H9 (cell line): ENCODE measurements at regions not wholly inside any gene's neighbourhood (a gene's known extent, or its start where the extent isn't known, plus 50 kb on each side); places are given as distances from the start of the nearest gene placed in this dataset.

Experiments used
- DNase-seq: peaks from one replicate; pipeline ENCODE4 v3.0.0-alpha.2; 2017
- H2AFZ ChIP-seq: one replicate; pipeline ENCODE4 v1.6.1; 2013; ENCODE audit warnings: mild to moderate bottlenecking, low read length, control low read depth, moderate library complexity
- H2AK5ac ChIP-seq: 2 replicates; pipeline ENCODE4 v1.6.1; 2013; ENCODE audit warnings: low read length, control low read depth, mixed read lengths; ENCODE audit not compliant: insufficient read length
- H2BK120ac ChIP-seq: one replicate; pipeline ENCODE4 v1.6.1; 2013; ENCODE audit warnings: low read depth, mild to moderate bottlenecking, low read length, control low read depth, inconsistent platforms; ENCODE audit not compliant: poor library complexity, severe bottlenecking
- H2BK12ac ChIP-seq: 2 replicates; pipeline ENCODE4 v1.6.1; 2013; ENCODE audit warnings: low read length, control low read depth, mixed read lengths, low read depth; ENCODE audit not compliant: insufficient read length
- H2BK15ac ChIP-seq: 2 replicates; pipeline ENCODE4 v1.6.1; 2013; ENCODE audit warnings: low read depth, low read length, control low read depth
- H2BK20ac ChIP-seq: one replicate; pipeline ENCODE4 v1.6.1; 2013; ENCODE audit warnings: low read depth, mild to moderate bottlenecking, low read length, control low read depth, inconsistent platforms; ENCODE audit not compliant: poor library complexity, severe bottlenecking
- H2BK5ac ChIP-seq: 2 replicates; pipeline ENCODE4 v1.6.1; 2013; ENCODE audit warnings: low read length, control low read depth, mixed read lengths; ENCODE audit not compliant: insufficient read length
- H3K14ac ChIP-seq: 2 replicates; pipeline ENCODE4 v1.6.1; 2013; ENCODE audit warnings: low read length, control low read depth; ENCODE audit not compliant: insufficient read depth
- H3K18ac ChIP-seq: 2 replicates; pipeline ENCODE4 v1.6.1; 2013; ENCODE audit warnings: low read depth, mild to moderate bottlenecking, mixed read lengths, low read length, control low read depth; ENCODE audit not compliant: insufficient read length
- H3K23ac ChIP-seq: 2 replicates; pipeline ENCODE4 v1.6.1; 2013; ENCODE audit warnings: low read length, control low read depth, mixed read lengths, low read depth; ENCODE audit not compliant: insufficient read length
- H3K23me2 ChIP-seq: 2 replicates; pipeline ENCODE4 v1.6.1; 2013; ENCODE audit warnings: low read depth, mild to moderate bottlenecking, mixed read lengths, low read length, control low read depth; ENCODE audit not compliant: insufficient read length, poor library complexity, severe bottlenecking
- H3K27ac ChIP-seq: 2 replicates; pipeline ENCODE4 v1.5.1; 2013; ENCODE audit warnings: low read length, control low read depth, mixed read lengths, low read depth; ENCODE audit not compliant: insufficient read length
- H3K27me3 ChIP-seq: 2 replicates; pipeline ENCODE4 v1.6.1; 2013; ENCODE audit warnings: low read length, control low read depth, inconsistent platforms; ENCODE audit not compliant: insufficient read depth
- H3K4ac ChIP-seq: 2 replicates; pipeline ENCODE4 v1.6.1; 2013; ENCODE audit warnings: low read depth, mild to moderate bottlenecking, control low read depth, inconsistent platforms, low read length, moderate library complexity
- H3K4me1 ChIP-seq: 2 replicates; pipeline ENCODE4 v1.6.1; 2013; ENCODE audit warnings: low read length, control low read depth, inconsistent platforms; ENCODE audit not compliant: insufficient read depth
- H3K4me2 ChIP-seq: 2 replicates; pipeline ENCODE4 v1.6.1; 2013; ENCODE audit warnings: low read length, control low read depth, mixed read lengths; ENCODE audit not compliant: insufficient read length, insufficient read depth
- H3K56ac ChIP-seq: 2 replicates; pipeline ENCODE4 v1.6.1; 2013; ENCODE audit warnings: low read depth, mild to moderate bottlenecking, mixed read lengths, low read length, control low read depth; ENCODE audit not compliant: insufficient read length
- H3K79me1 ChIP-seq: 2 replicates; pipeline ENCODE4 v1.6.1; 2013; ENCODE audit warnings: low read depth, mild to moderate bottlenecking, moderate library complexity, low read length, control low read depth, inconsistent platforms; ENCODE audit not compliant: insufficient read depth, poor library complexity, severe bottlenecking
- H3K79me2 ChIP-seq: 2 replicates; pipeline ENCODE4 v1.6.1; 2013; ENCODE audit warnings: low read length, control low read depth, inconsistent platforms; ENCODE audit not compliant: insufficient read depth
- H3K9ac ChIP-seq: 2 replicates; pipeline ENCODE4 v1.6.1; 2013; ENCODE audit warnings: low read length, control low read depth, mixed read lengths; ENCODE audit not compliant: insufficient read length; ENCODE audit errors: extremely low read depth
- H3K9me3 ChIP-seq: one replicate; pipeline ENCODE4 v1.6.1; 2013; ENCODE audit warnings: low read depth, low read length, inconsistent platforms; ENCODE audit not compliant: control insufficient read depth
- H3T11ph ChIP-seq: one replicate; pipeline ENCODE4 v1.6.1; 2013; ENCODE audit warnings: mild to moderate bottlenecking, low read length, control low read depth, inconsistent platforms
- H4K20me1 ChIP-seq: one replicate; pipeline ENCODE4 v1.6.1; 2013; ENCODE audit not compliant: control insufficient read depth, insufficient read length, insufficient read depth
- H4K5ac ChIP-seq: 2 replicates; pipeline ENCODE4 v1.6.1; 2013; ENCODE audit warnings: low read depth, mild to moderate bottlenecking, mixed read lengths, low read length, control low read depth; ENCODE audit not compliant: insufficient read length
- H4K8ac ChIP-seq: replicated peaks from 2 replicates; pipeline ENCODE4 v1.6.1; 2013; ENCODE audit warnings: low read length, control low read depth, mixed read lengths, low read depth; ENCODE audit not compliant: insufficient read length
- H4K91ac ChIP-seq: 2 replicates; pipeline ENCODE4 v1.6.1; 2013; ENCODE audit warnings: low read depth, mild to moderate bottlenecking, moderate library complexity, mixed read lengths, low read length, control low read depth; ENCODE audit not compliant: insufficient read length
- H3K27ac Mint-ChIP-seq, 3 experiments: 2 replicates in 2 of 3; 3 replicates in 1 of 3; pipeline ENCODE4 v1.8.0; 2020 to 2021; ENCODE audit warnings: mixed read lengths in 3 of 3, mild to moderate bottlenecking in 1 of 3, moderate library complexity in 1 of 3
- H3K27me3 Mint-ChIP-seq: 2 replicates; pipeline ENCODE4 v1.8.0; 2021; ENCODE audit warnings: low read depth, mild to moderate bottlenecking, moderate library complexity, mixed read lengths
- H3K36me3 Mint-ChIP-seq, 3 experiments: 2 replicates in 2 of 3; 3 replicates in 1 of 3; pipeline ENCODE4 v1.8.0; 2020 to 2021; ENCODE audit warnings: low read depth in 3 of 3, mixed read lengths in 3 of 3; ENCODE audit not compliant: insufficient read depth in 1 of 3
- H3K4me1 Mint-ChIP-seq, 2 experiments: 2 replicates each; pipeline ENCODE4 v1.8.0; 2020; ENCODE audit warnings: mixed read lengths in 2 of 2
- H3K4me3 Mint-ChIP-seq, 2 experiments: 2 replicates in 1 of 2; 3 replicates in 1 of 2; pipeline ENCODE4 v1.8.0; 2020 to 2021; ENCODE audit warnings: mild to moderate bottlenecking in 2 of 2, mixed read lengths in 2 of 2, moderate library complexity in 1 of 2
- H3K9me3 Mint-ChIP-seq, 2 experiments: 2 replicates in 1 of 2; 3 replicates in 1 of 2; pipeline ENCODE4 v1.8.0; 2020; ENCODE audit warnings: mild to moderate bottlenecking in 2 of 2, mixed read lengths in 2 of 2, moderate library complexity in 1 of 2
- CTCF ChIP-seq: fragments of 200-600 bp; sonication (generic); conservative IDR thresholded peaks from 3 replicates; pipeline ENCODE4 v1.8.0; 2021; ENCODE audit warnings: antibody characterized with exemption, mild to moderate bottlenecking

- no peaks in the 10 kb centered on the region for H3K23me2 ChIP-seq
- H4K5ac ChIP-seq: no peak overlapping the region
- H3K9ac ChIP-seq: no peak overlapping the region
- Mint-ChIP-seq H3K4me1 (no peaks in the 10 kb centered on the region), H3K27ac (no peak overlapping the region), H3K27me3 (no peaks in the 10 kb centered on the region), H3K9me3 (peaks cover 95% of the 10 kb centered on the region in 2 experiments), H3K36me3 (peaks cover 4 to 32% (median 10%) of the 10 kb centered on the region in 3 experiments; a peak in 5 of 7 replicates), H3K4me3 (no peak overlapping the region)
- no peak overlapping the region for H3K27ac ChIP-seq
- H3K27me3 ChIP-seq: no peaks in the 10 kb centered on the region
- TF ChIP-seq CTCF: no peak
- H3T11ph ChIP-seq: no peak overlapping the region
- no peak overlapping the region for H3K23ac ChIP-seq
- no peak overlapping the region for H3K4me2 ChIP-seq
- no peak overlapping the region for H3K56ac ChIP-seq
- no peak overlapping the region for H3K14ac ChIP-seq
- H3K9me3 ChIP-seq: peaks cover 89% of the 10 kb centered on the region
- H4K8ac ChIP-seq: no peak overlapping the region
- no peak overlapping the region for H2BK12ac ChIP-seq
- no peaks in the 10 kb centered on the region for H4K20me1 ChIP-seq
- no peak overlapping the region for H3K18ac ChIP-seq
- H3K4me1 ChIP-seq: no peaks in the 10 kb centered on the region
- no peak overlapping the region for H2BK120ac ChIP-seq
- H2BK5ac ChIP-seq: no peak overlapping the region
- no peak overlapping the region for H2BK15ac ChIP-seq
- no peak for DNase-seq
- no peaks in the 10 kb centered on the region for H3K79me2 ChIP-seq
- H4K91ac ChIP-seq: no peak overlapping the region
- no peaks in the 10 kb centered on the region for H3K79me1 ChIP-seq
- H3K4ac ChIP-seq: no peak overlapping the region
- no peak overlapping the region for H2BK20ac ChIP-seq
- no peak overlapping the region for H2AK5ac ChIP-seq
- H2AFZ ChIP-seq: no peak overlapping the region
Observed at GRCh38 chr17:27069842-27070508, 223.9 kb upstream of the WSB1 start.
